ENCODE measurements at regions not wholly inside any gene's neighbourhood (a gene's known extent, or its start where the extent isn't known, plus 50 kb on each side); places are given as distances from the start of the nearest gene placed in this dataset.

DNA sequence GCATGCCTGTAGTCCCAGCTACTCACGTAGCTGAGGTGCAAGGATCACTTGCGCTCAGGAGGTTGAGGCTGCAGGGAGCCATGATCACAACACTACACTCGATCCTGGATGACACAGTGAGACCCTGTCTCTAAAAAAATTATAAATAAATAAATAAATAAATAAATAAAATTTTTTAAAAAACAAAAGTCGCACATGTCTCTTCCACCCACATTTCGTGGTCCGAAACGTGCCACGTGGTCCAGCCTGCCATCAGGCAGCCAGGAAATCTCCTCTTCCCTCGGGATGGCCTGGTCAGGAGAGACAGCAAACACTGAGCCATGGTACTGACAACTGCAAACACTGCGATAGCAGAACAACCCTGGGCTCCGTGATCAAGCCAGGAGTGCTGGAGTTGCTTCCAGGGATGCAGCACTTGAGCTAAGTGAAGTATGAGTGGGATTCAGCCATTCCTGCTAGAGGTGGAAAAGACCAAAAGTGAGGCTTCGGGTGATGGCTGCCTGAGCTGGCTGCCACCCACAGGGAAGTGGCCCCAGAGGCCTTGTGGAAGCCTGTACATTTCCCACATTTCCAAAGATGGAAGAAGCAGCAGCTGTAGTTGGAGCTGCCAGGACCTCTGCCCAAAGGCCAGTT is 193.1 kb downstream of the SMAD2 start:
- 93% methylated on average over 12 of the region's 12 CpGs for WGBS (ENCODE audit: low lambda C conversion rate, missing lambda C conversion rate)
- Histone ChIP-seq H3K27me3 (peaks cover 13% of the 10 kb centered on the region), H2AFZ (no peak overlapping the region), H3K4me1 (ENCODE audit: insufficient read depth) (no peaks in the 10 kb centered on the region), H3K9me2 (replicated peaks; ENCODE audit: insufficient read depth) (no peaks in the 10 kb centered on the region), H3K4me3 (no peak overlapping the region), H3K4me2 (no peak overlapping the region), H3K36me3 (replicated peaks; ENCODE audit: insufficient read depth, low read depth) (no peaks in the 10 kb centered on the region), H3K79me2 (no peaks in the 10 kb centered on the region), H3K27ac (no peak overlapping the region), H4K20me1 (ENCODE audit: insufficient read depth, poor library complexity, severe bottlenecking) (no peaks in the 10 kb centered on the region), H3K9me3 (ENCODE audit: low read depth) (no peaks in the 10 kb centered on the region)
- TF ChIP-seq, protein P1, sequence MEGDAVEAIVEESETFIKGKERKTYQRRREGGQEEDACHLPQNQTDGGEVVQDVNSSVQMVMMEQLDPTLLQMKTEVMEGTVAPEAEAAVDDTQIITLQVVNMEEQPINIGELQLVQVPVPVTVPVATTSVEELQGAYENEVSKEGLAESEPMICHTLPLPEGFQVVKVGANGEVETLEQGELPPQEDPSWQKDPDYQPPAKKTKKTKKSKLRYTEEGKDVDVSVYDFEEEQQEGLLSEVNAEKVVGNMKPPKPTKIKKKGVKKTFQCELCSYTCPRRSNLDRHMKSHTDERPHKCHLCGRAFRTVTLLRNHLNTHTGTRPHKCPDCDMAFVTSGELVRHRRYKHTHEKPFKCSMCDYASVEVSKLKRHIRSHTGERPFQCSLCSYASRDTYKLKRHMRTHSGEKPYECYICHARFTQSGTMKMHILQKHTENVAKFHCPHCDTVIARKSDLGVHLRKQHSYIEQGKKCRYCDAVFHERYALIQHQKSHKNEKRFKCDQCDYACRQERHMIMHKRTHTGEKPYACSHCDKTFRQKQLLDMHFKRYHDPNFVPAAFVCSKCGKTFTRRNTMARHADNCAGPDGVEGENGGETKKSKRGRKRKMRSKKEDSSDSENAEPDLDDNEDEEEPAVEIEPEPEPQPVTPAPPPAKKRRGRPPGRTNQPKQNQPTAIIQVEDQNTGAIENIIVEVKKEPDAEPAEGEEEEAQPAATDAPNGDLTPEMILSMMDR (IDR thresholded peaks at IDR 0.05; ENCODE audit: poor library complexity) = no peak
- TF ChIP-seq EZH2 (IDR thresholded peaks at IDR 0.05; ENCODE audit: borderline replicate concordance) = no peak
- TF ChIP-seq EZH2phosphoT487 (IDR thresholded peaks at IDR 0.05; ENCODE audit: low read depth, severe bottlenecking, unreplicated experiment) = no peak
- DNase-seq (ENCODE audit: low spot score) = no peak

DNA sequence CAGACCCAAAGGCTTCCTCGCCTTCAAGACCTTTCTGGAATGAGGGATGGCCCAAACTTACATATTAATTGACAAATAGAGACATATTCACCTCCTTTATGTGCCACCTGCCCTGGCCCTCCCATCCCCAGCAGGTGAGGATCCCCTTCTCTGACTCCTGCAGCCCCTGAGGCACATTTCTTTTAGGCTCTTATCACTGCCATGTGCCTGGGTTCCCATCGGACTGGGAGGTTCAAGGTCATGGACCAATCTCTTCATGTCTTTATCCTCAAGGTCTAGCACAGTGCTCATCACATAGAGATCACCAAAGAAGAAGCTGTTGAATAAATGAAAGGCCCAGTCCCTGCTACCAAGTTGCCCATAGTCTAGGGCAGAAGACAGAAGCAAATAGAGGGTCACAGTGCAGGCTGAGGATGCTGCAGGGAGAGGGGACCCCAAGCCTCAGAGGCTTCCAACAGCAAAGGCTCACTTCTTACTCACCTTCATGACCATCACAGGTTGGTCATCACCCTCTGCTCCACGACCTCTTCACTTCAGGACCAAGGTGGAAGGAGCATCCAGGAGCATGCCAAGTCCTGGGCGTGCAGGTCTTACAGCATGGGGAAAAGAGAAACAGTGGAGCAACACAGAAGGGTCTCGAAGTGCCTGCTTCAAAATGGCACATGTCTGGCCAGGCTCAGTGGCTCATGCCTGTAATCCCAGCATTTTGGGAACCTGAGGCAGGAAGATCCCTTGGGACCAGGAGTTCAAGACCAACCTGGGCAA is 193.9 kb downstream of the SMAD2 start:
- H3K9me2 ChIP-seq (replicated peaks; ENCODE audit: insufficient read depth) = no peaks in the 10 kb centered on the region
- 84% methylated on average over 5 of the region's 5 CpGs for WGBS (ENCODE audit: low lambda C conversion rate, missing lambda C conversion rate)
- no peak overlapping the region for H2AFZ ChIP-seq
- H3K4me3 ChIP-seq = no peak overlapping the region
- H4K20me1 ChIP-seq (ENCODE audit: insufficient read depth, poor library complexity, severe bottlenecking) = no peaks in the 10 kb centered on the region
- no peaks in the 10 kb centered on the region for H3K79me2 ChIP-seq
- no peak overlapping the region for H3K4me2 ChIP-seq
- DNase-seq (ENCODE audit: low spot score) = no peak
- peaks cover 7% of the 10 kb centered on the region for H3K27me3 ChIP-seq
- no peak for TF ChIP-seq EZH2phosphoT487 (IDR thresholded peaks at IDR 0.05; ENCODE audit: low read depth, severe bottlenecking, unreplicated experiment)
- TF ChIP-seq, protein P1 (IDR thresholded peaks at IDR 0.05; ENCODE audit: poor library complexity) = no peak
- no peak for TF ChIP-seq EZH2 (IDR thresholded peaks at IDR 0.05; ENCODE audit: borderline replicate concordance)
- H3K36me3 ChIP-seq (replicated peaks; ENCODE audit: insufficient read depth, low read depth) = no peaks in the 10 kb centered on the region
- H3K27ac ChIP-seq = no peak overlapping the region
- no peaks in the 10 kb centered on the region for H3K4me1 ChIP-seq (ENCODE audit: insufficient read depth)
- no peaks in the 10 kb centered on the region for H3K9me3 ChIP-seq (ENCODE audit: low read depth)

DNA sequence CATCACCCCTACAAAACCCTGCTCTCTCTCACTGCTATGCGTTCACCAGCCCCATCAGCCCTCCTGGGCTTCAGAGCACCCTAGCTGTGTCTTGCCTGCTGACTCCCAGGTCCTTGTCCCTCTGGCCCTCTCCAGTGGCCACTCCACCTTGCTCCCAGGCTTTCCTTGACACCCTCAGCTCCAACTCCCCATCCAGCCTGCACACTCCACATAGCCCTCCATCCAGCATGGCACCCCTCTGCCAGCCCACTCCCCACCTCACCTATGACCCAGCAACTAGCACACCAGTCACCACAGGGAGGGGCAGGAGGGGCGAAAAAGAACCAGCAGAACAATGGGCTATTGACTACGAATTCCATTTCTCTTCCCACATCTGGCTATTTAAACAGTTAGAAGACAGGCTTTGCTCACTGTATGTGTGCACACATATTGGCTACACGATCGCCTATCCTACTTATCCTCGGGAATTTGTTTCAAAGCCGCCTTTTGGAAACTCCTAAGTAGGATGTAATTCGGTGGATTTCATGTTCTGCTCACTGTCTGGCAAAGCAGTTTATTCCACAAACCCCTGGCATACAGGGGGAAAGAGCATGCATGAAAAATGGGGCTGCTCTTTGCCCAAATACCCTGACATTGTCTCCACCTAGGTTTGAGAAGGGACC is 195.3 kb downstream of the SMAD2 start:
- Histone ChIP-seq H3K79me2 (no peaks in the 10 kb centered on the region), H3K36me3 (replicated peaks; ENCODE audit: insufficient read depth, low read depth) (no peaks in the 10 kb centered on the region), H3K4me3 (no peak overlapping the region), H3K27ac (no peak overlapping the region), H4K20me1 (ENCODE audit: insufficient read depth, poor library complexity, severe bottlenecking) (no peaks in the 10 kb centered on the region), H3K4me2 (no peak overlapping the region), H3K9me3 (ENCODE audit: low read depth) (no peaks in the 10 kb centered on the region), H3K27me3 (peaks cover 6% of the 10 kb centered on the region), H3K9me2 (replicated peaks; ENCODE audit: insufficient read depth) (no peaks in the 10 kb centered on the region), H3K4me1 (ENCODE audit: insufficient read depth) (no peaks in the 10 kb centered on the region), H2AFZ (no peak overlapping the region)
- TF ChIP-seq, protein P1 (IDR thresholded peaks at IDR 0.05; ENCODE audit: poor library complexity) = no peak
- TF ChIP-seq EZH2 (IDR thresholded peaks at IDR 0.05; ENCODE audit: borderline replicate concordance) (no peak), EZH2phosphoT487 (IDR thresholded peaks at IDR 0.05; ENCODE audit: low read depth, severe bottlenecking, unreplicated experiment) (no peak)
- WGBS (ENCODE audit: low lambda C conversion rate, missing lambda C conversion rate) = 72% methylated on average over 8 of the region's 8 CpGs
- no peak for DNase-seq (ENCODE audit: low spot score)

All from hepatocyte (in vitro differentiated cells).